ENCODE measurements at regions not wholly inside any gene's neighbourhood (a gene's known extent, or its start where the extent isn't known, plus 50 kb on each side); places are given as distances from the start of the nearest gene placed in this dataset.

DNA sequence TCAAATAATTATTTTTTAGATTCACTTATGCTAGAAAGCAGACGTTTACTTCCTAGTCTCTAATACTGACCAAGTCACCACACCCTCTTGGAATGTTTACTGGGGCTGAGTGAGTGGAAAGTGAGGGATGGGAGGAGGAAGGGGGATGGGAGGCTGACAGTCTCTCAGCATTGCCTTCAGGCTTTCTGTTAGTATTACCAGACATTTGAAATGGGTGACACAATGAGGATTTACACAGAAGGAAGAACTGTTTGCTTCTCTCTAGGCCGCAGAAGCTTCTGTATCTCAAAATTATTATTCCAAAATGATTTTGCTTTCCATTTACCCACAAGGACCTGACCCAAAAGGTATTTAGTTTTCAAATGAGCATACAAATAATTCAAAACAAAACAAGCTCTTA, 232.8 kb upstream of the ZNF608 start:
- Histone ChIP-seq H3K79me2 (ENCODE audit: control insufficient read depth, insufficient read depth, low read length) (no peaks in the 10 kb centered on the region), H3K27ac (ENCODE audit: insufficient read depth, low read depth, low read length) (no peak overlapping the region), H3K27me3 (ENCODE audit: control insufficient read depth in 2 of 2, insufficient read depth in 2 of 2, low read length in 2 of 2) (no peaks in the 10 kb centered on the region), H2AFZ (ENCODE audit: low read depth, low read length) (no peak overlapping the region), H4K20me1 (replicated peaks; ENCODE audit: control insufficient read depth, extremely low read depth, insufficient read depth, low read length) (no peaks in the 10 kb centered on the region), H3K4me1 (ENCODE audit: control insufficient read depth, extremely low read depth, insufficient read depth, low read length) (no peaks in the 10 kb centered on the region), H3K9me3 (replicated peaks; ENCODE audit: control insufficient read depth, insufficient read depth, low read length) (no peaks in the 10 kb centered on the region), H3K4me2 (ENCODE audit: insufficient read depth, low read length) (no peak overlapping the region), H3K9me1 (replicated peaks; ENCODE audit: control insufficient read depth, extremely low read depth, insufficient read depth, low read length) (no peaks in the 10 kb centered on the region), H3K36me3 (ENCODE audit: control insufficient read depth in 2 of 2, extremely low read depth in 1 of 2, insufficient read depth in 2 of 2, low read length in 2 of 2) (no peaks in the 10 kb centered on the region), H3K9ac (replicated peaks; ENCODE audit: extremely low read depth, insufficient read depth, low read length) (no peak overlapping the region), H3K4me3 (replicated peaks in 1 of 3; ENCODE audit: insufficient read depth in 1 of 3, low read depth in 1 of 3, low read length in 3 of 3) (no peak overlapping the region)
- TF ChIP-seq, protein P1, sequence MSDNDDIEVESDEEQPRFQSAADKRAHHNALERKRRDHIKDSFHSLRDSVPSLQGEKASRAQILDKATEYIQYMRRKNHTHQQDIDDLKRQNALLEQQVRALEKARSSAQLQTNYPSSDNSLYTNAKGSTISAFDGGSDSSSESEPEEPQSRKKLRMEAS (IDR thresholded peaks at IDR 0.05; ENCODE audit: insufficient read depth, insufficient read length): no peak
- TF ChIP-seq MYC (IDR thresholded peaks at IDR 0.05; ENCODE audit: low read depth, low read length): no peak
- TF ChIP-seq, protein P2, sequence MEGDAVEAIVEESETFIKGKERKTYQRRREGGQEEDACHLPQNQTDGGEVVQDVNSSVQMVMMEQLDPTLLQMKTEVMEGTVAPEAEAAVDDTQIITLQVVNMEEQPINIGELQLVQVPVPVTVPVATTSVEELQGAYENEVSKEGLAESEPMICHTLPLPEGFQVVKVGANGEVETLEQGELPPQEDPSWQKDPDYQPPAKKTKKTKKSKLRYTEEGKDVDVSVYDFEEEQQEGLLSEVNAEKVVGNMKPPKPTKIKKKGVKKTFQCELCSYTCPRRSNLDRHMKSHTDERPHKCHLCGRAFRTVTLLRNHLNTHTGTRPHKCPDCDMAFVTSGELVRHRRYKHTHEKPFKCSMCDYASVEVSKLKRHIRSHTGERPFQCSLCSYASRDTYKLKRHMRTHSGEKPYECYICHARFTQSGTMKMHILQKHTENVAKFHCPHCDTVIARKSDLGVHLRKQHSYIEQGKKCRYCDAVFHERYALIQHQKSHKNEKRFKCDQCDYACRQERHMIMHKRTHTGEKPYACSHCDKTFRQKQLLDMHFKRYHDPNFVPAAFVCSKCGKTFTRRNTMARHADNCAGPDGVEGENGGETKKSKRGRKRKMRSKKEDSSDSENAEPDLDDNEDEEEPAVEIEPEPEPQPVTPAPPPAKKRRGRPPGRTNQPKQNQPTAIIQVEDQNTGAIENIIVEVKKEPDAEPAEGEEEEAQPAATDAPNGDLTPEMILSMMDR (IDR thresholded peaks at IDR 0.05; ENCODE audit: extremely low read depth in 1 of 2, insufficient read depth in 1 of 2, low read depth in 1 of 2, low read length in 2 of 2): no peak
- TF ChIP-seq FOS (IDR thresholded peaks at IDR 0.05; ENCODE audit: borderline replicate concordance, insufficient read depth, low read length): no peak
- TF ChIP-seq POLR2A (IDR thresholded peaks at IDR 0.05; ENCODE audit: low read depth, low read length): no peak
- TF ChIP-seq POLR2AphosphoS5 (IDR thresholded peaks at IDR 0.05; ENCODE audit: insufficient read depth, low read depth, low read length): no peak
- TF ChIP-seq EZH2 (IDR thresholded peaks at IDR 0.05; ENCODE audit: borderline replicate concordance, low read depth, low read length, severe bottlenecking): no peak
- TF ChIP-seq JUN (IDR thresholded peaks at IDR 0.05; ENCODE audit: borderline replicate concordance, insufficient read depth, insufficient read length, low read depth): no peak
- no peak for TF ChIP-seq GATA2 (IDR thresholded peaks at IDR 0.05; ENCODE audit: insufficient read depth, insufficient read length, low read depth, low read length)
- DNase-seq (ENCODE audit: low read depth, low spot score): no peak
- BruUV-seq (replicated peaks): no TSS peak
- dilution Hi-C loops (cut with MboI; ENCODE audit: extremely low pct_ligation_motif_present, low sequenced_read_pairs) (no loop called here), intact Hi-C loops (cut with micrococcal nuclease) (no loop called here)
- no peak for FAIRE-seq
- ChIA-PET CTCF (no interaction called here), POLR2A (no interaction called here)

Data from endothelial cell of umbilical vein (primary cell).